ENCODE measurements at regions not wholly inside any gene's neighbourhood (a gene's known extent, or its start where the extent isn't known, plus 50 kb on each side); places are given as distances from the start of the nearest gene placed in this dataset.
A peak's percentile ranks its signal among the peaks of the same experiment; 100 is the strongest.
"Not testable (repeated sequence)": the region's sequence is repeated elsewhere in the genome, so short reads cannot be mapped to it uniquely, and the experiment has no call there.

GRCh38 chr7:53239151-53239550, 203.7 kb downstream of the POM121L12 start:
- DNase-seq, result not testable (repeated sequence)

GRCh38 chr7:53245721-53246120, 210.3 kb downstream of the POM121L12 start:
- no peak for DNase-seq

- no peak for DNase-seq
These were observed 211.5 kb downstream of the POM121L12 start for GRCh38 chr7:53246957-53247356.

GRCh38 chr7:53252539-53252938, 217.1 kb downstream of the POM121L12 start:
- DNase-seq, result no peak

- no peak for DNase-seq
These were observed 236.6 kb downstream of the POM121L12 start for GRCh38 chr7:53272081-53272480.

- DNase-seq, result no peak
These were observed 245.9 kb downstream of the POM121L12 start for GRCh38 chr7:53281312-53281711.

- DNase-seq, result no peak
These were observed 256.9 kb downstream of the POM121L12 start for GRCh38 chr7:53292341-53292740.

- no peak for DNase-seq
These were observed 267.2 kb downstream of the POM121L12 start for GRCh38 chr7:53302496-53303246.

- no peak for DNase-seq
These were observed 268.3 kb downstream of the POM121L12 start for GRCh38 chr7:53303781-53304180.

GRCh38 chr7:53306846-53307245, 271.4 kb downstream of the POM121L12 start:
- DNase-seq, result no peak

- no peak for DNase-seq
These were observed 275.8 kb downstream of the POM121L12 start for GRCh38 chr7:53311205-53311604.

GRCh38 chr7:53315981-53316380, 280.5 kb downstream of the POM121L12 start:
- peak in 1 of 2 experiments; percentile 10 for DNase-seq

- no peak for DNase-seq
These were observed 283.1 kb downstream of the POM121L12 start for GRCh38 chr7:53318566-53318965.

- peak in 1 of 2 experiments; percentile 27 for DNase-seq
These were observed 289.6 kb downstream of the POM121L12 start for GRCh38 chr7:53325061-53325460.

- no peak for DNase-seq
These were observed 291.2 kb downstream of the POM121L12 start for GRCh38 chr7:53326634-53327033.

- DNase-seq, result no peak
These were observed 300.8 kb downstream of the POM121L12 start for GRCh38 chr7:53336105-53336668.

- no peak for DNase-seq
These were observed 304.8 kb downstream of the POM121L12 start for GRCh38 chr7:53340220-53340619.

GRCh38 chr7:53350241-53350640, 314.8 kb downstream of the POM121L12 start:
- DNase-seq, result no peak

- DNase-seq, result no peak
These were observed 316.2 kb downstream of the POM121L12 start for GRCh38 chr7:53351681-53352080.

- DNase-seq, result no peak
These were observed 322.8 kb downstream of the POM121L12 start for GRCh38 chr7:53358269-53358668.

GRCh38 chr7:53383131-53383530, 347.7 kb downstream of the POM121L12 start:
- DNase-seq, result peak; percentile 9 to 52

- not testable (repeated sequence) for DNase-seq
These were observed 349.8 kb downstream of the POM121L12 start for GRCh38 chr7:53385239-53385638.

- no peak for DNase-seq
These were observed 352.1 kb downstream of the POM121L12 start for GRCh38 chr7:53387515-53387914.

- DNase-seq, result no peak
These were observed 362.5 kb downstream of the POM121L12 start for GRCh38 chr7:53397911-53398310.

GRCh38 chr7:53398566-53398965, 363.1 kb downstream of the POM121L12 start:
- DNase-seq, result no peak
